Activated T-helper 1 cell treated with anti-CD3 and anti-CD28 coated beads, Interleukin-2, amount 50 U/mL, for 16 hours (primary cell): ENCODE measurements at regions not wholly inside any gene's neighbourhood (a gene's known extent, or its start where the extent isn't known, plus 50 kb on each side); places are given as distances from the start of the nearest gene placed in this dataset.

Experiments used
- DNase-seq, 2 donors: peaks; one replicate each; pipeline ENCODE4 v3.0.0-alpha.2; 2020; ENCODE audit warnings: low read depth in 1 of 2, low spot score in 1 of 2

- no peak for DNase-seq
Observed at GRCh38 chr14:25551674-25552073, 501.7 kb upstream of the STXBP6 start.

GRCh38 chr14:25546826-25547225, 496.9 kb upstream of the STXBP6 start:
- DNase-seq = no peak

GRCh38 chr14:25537846-25538455, 488.0 kb upstream of the STXBP6 start:
- DNase-seq = no peak

- DNase-seq = no peak
Observed at GRCh38 chr14:25526290-25526689, 476.3 kb upstream of the STXBP6 start.

GRCh38 chr14:25522926-25523325, 473.0 kb upstream of the STXBP6 start:
- DNase-seq = no peak

- no peak for DNase-seq
Observed at GRCh38 chr14:25522116-25522515, 472.2 kb upstream of the STXBP6 start.

GRCh38 chr14:25521616-25522015, 471.7 kb upstream of the STXBP6 start:
- DNase-seq = no peak

- no peak for DNase-seq
Observed at GRCh38 chr14:25520821-25521220, 470.9 kb upstream of the STXBP6 start.

- DNase-seq = no peak
Observed at GRCh38 chr14:25518364-25518763, 468.4 kb upstream of the STXBP6 start.

GRCh38 chr14:25516838-25517237, 466.9 kb upstream of the STXBP6 start:
- DNase-seq = no peak

GRCh38 chr14:25508845-25509244, 458.9 kb upstream of the STXBP6 start:
- DNase-seq = no peak

- DNase-seq = no peak
Observed at GRCh38 chr14:25501749-25502148, 451.8 kb upstream of the STXBP6 start.

GRCh38 chr14:25488961-25489360, 439.0 kb upstream of the STXBP6 start:
- DNase-seq = no peak

GRCh38 chr14:25485381-25485780, 435.4 kb upstream of the STXBP6 start:
- no peak for DNase-seq

- DNase-seq = no peak
Observed at GRCh38 chr14:25484906-25485305, 435.0 kb upstream of the STXBP6 start.

GRCh38 chr14:25484235-25484634, 434.3 kb upstream of the STXBP6 start:
- no peak for DNase-seq

GRCh38 chr14:25477316-25478098, 427.6 kb upstream of the STXBP6 start:
- DNase-seq = no peak

GRCh38 chr14:25472700-25473099, 422.8 kb upstream of the STXBP6 start:
- DNase-seq = no peak

GRCh38 chr14:25464772-25465171, 414.8 kb upstream of the STXBP6 start:
- DNase-seq = no peak

GRCh38 chr14:25464078-25464477, 414.1 kb upstream of the STXBP6 start:
- DNase-seq = no peak

- no peak for DNase-seq
Observed at GRCh38 chr14:25463480-25463879, 413.5 kb upstream of the STXBP6 start.

- DNase-seq = no peak
Observed at GRCh38 chr14:25461780-25462179, 411.8 kb upstream of the STXBP6 start.

- no peak for DNase-seq
Observed at GRCh38 chr14:25444381-25444780, 394.4 kb upstream of the STXBP6 start.
